Hepatocyte (in vitro differentiated cells): ENCODE measurements at regions not wholly inside any gene's neighbourhood (a gene's known extent, or its start where the extent isn't known, plus 50 kb on each side); places are given as distances from the start of the nearest gene placed in this dataset.

Experiments
- DNase-seq: peaks from one replicate; pipeline ENCODE4 v3.0.0-alpha.2; 2016; ENCODE audit warnings: low spot score
- H2AFZ ChIP-seq: fragments of 200-600 bp; sonication (generic); 2 replicates; pipeline ENCODE4 v1.6.0; 2016; ENCODE audit warnings: antibody characterized with exemption, mild to moderate bottlenecking
- H3K27ac ChIP-seq: fragments of 200-600 bp; sonication (generic); 2 replicates; pipeline ENCODE4 v1.5.1; 2016; ENCODE audit warnings: mild to moderate bottlenecking
- H3K27me3 ChIP-seq: fragments of 200-600 bp; sonication (generic); 2 replicates; pipeline ENCODE4 v1.6.1; 2016
- H3K36me3 ChIP-seq: fragments of 200-600 bp; sonication (generic); replicated peaks from 2 replicates; pipeline ENCODE4 v1.5.1; 2016; ENCODE audit warnings: low read depth; ENCODE audit not compliant: insufficient read depth
- H3K4me1 ChIP-seq: fragments of 200-600 bp; sonication (generic); 2 replicates; pipeline ENCODE4 v1.5.1; 2016; ENCODE audit warnings: mild to moderate bottlenecking, moderate library complexity; ENCODE audit not compliant: insufficient read depth
- H3K4me2 ChIP-seq: fragments of 200-600 bp; sonication (generic); 2 replicates; pipeline ENCODE4 v1.6.0; 2016
- H3K4me3 ChIP-seq: fragments of 200-600 bp; sonication (generic); 2 replicates; pipeline ENCODE4 v1.5.1; 2016; ENCODE audit warnings: mild to moderate bottlenecking
- H3K79me2 ChIP-seq: fragments of 200-600 bp; sonication (generic); 2 replicates; pipeline ENCODE4 v1.6.0; 2017; ENCODE audit warnings: mild to moderate bottlenecking
- H3K9me2 ChIP-seq: fragments of 200-600 bp; sonication (generic); replicated peaks from 2 replicates; pipeline ENCODE4 v1.6.0; 2017; ENCODE audit warnings: mild to moderate bottlenecking; ENCODE audit not compliant: insufficient read depth
- H3K9me3 ChIP-seq: fragments of 200-600 bp; sonication (generic); 2 replicates; pipeline ENCODE4 v1.5.1; 2016; ENCODE audit warnings: low read depth, mild to moderate bottlenecking
- H4K20me1 ChIP-seq: fragments of 200-600 bp; sonication (generic); 2 replicates; pipeline ENCODE4 v1.6.0; 2016; ENCODE audit warnings: mild to moderate bottlenecking; ENCODE audit not compliant: insufficient read depth, poor library complexity, severe bottlenecking
- EZH2 ChIP-seq: fragments of 200-600 bp; sonication (generic); IDR thresholded peaks from 2 replicates; pipeline ENCODE4 v1.6.1; 2016; ENCODE audit warnings: antibody characterized with exemption, mild to moderate bottlenecking, borderline replicate concordance
- EZH2phosphoT487 ChIP-seq: fragments of 200-600 bp; sonication (generic); IDR thresholded peaks from one replicate; pipeline ENCODE4 v1.6.1; 2018; ENCODE audit warnings: antibody characterized with exemption, mild to moderate bottlenecking, low read depth, moderate library complexity; ENCODE audit not compliant: unreplicated experiment, severe bottlenecking
- WGBS: methylation state at CpG from one replicate; pipeline ENCODE4 v1.1.6; 2016; ENCODE audit warnings: low lambda C conversion rate; ENCODE audit errors: missing lambda C conversion rate; 5-methylcytosine and 5-hydroxymethylcytosine counted together
- TF ChIP-seq, protein P1 (sequence below): fragments of 200-600 bp; sonication (generic); IDR thresholded peaks from 2 replicates; pipeline ENCODE4 v1.5.1; 2016; ENCODE audit warnings: antibody characterized with exemption, mild to moderate bottlenecking; ENCODE audit not compliant: poor library complexity

DNA sequence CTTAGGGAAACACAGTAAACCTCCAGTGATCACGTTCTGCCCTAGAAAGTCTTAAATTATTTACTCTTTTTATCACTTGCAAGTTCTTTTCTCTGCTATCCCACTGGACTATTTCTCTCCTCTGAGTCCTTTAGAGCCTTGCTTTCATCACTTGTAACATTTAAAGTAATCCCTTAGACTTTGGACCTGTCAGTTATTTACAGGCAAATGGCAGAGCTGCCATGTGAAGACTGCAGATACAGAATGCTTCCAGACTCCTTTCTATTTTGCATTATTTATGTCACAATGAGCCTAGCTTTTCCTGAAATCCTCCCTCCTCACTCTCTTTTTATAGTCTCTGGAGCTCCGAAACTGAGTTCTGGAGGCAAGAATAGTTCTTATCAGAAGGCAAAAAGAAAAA is 325.6 kb upstream of the TRIB2 start:
- no peak overlapping the region for H3K4me3 ChIP-seq
- DNase-seq: peak; percentile 23
- H3K4me2 ChIP-seq: peak overlapping the region; percentile 33
- H3K79me2 ChIP-seq: no peaks in the 10 kb centered on the region
- no peak overlapping the region for H2AFZ ChIP-seq
- no peak for TF ChIP-seq EZH2phosphoT487
- TF ChIP-seq, protein P1, sequence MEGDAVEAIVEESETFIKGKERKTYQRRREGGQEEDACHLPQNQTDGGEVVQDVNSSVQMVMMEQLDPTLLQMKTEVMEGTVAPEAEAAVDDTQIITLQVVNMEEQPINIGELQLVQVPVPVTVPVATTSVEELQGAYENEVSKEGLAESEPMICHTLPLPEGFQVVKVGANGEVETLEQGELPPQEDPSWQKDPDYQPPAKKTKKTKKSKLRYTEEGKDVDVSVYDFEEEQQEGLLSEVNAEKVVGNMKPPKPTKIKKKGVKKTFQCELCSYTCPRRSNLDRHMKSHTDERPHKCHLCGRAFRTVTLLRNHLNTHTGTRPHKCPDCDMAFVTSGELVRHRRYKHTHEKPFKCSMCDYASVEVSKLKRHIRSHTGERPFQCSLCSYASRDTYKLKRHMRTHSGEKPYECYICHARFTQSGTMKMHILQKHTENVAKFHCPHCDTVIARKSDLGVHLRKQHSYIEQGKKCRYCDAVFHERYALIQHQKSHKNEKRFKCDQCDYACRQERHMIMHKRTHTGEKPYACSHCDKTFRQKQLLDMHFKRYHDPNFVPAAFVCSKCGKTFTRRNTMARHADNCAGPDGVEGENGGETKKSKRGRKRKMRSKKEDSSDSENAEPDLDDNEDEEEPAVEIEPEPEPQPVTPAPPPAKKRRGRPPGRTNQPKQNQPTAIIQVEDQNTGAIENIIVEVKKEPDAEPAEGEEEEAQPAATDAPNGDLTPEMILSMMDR: no peak
- H3K27ac ChIP-seq: peak overlapping the region; percentile 6
- no peaks in the 10 kb centered on the region for H3K27me3 ChIP-seq
- H3K36me3 ChIP-seq: no peaks in the 10 kb centered on the region
- WGBS: 29% methylated on average over 2 of the region's 2 CpGs
- no peaks in the 10 kb centered on the region for H4K20me1 ChIP-seq
- peaks cover 4% of the 10 kb centered on the region for H3K4me1 ChIP-seq
- H3K9me2 ChIP-seq: no peaks in the 10 kb centered on the region
- H3K9me3 ChIP-seq: no peaks in the 10 kb centered on the region

GRCh38 chr2:12396699-12397098 is 320.0 kb upstream of the TRIB2 start:
- no peaks in the 10 kb centered on the region for H3K79me2 ChIP-seq
- H2AFZ ChIP-seq: no peak overlapping the region
- no peaks in the 10 kb centered on the region for H3K36me3 ChIP-seq
- H3K9me3 ChIP-seq: no peaks in the 10 kb centered on the region
- H3K27ac ChIP-seq: peak overlapping the region; percentile 45
- TF ChIP-seq, protein P1: no peak
- TF ChIP-seq EZH2phosphoT487: no peak
- no peak for TF ChIP-seq EZH2
- WGBS: 82% methylated on average over 6 of the region's 6 CpGs
- no peak overlapping the region for H3K4me2 ChIP-seq
- no peaks in the 10 kb centered on the region for H3K27me3 ChIP-seq
- no peaks in the 10 kb centered on the region for H4K20me1 ChIP-seq
- no peaks in the 10 kb centered on the region for H3K9me2 ChIP-seq
- no peaks in the 10 kb centered on the region for H3K4me1 ChIP-seq
- no peak overlapping the region for H3K4me3 ChIP-seq
- DNase-seq: no peak

DNA sequence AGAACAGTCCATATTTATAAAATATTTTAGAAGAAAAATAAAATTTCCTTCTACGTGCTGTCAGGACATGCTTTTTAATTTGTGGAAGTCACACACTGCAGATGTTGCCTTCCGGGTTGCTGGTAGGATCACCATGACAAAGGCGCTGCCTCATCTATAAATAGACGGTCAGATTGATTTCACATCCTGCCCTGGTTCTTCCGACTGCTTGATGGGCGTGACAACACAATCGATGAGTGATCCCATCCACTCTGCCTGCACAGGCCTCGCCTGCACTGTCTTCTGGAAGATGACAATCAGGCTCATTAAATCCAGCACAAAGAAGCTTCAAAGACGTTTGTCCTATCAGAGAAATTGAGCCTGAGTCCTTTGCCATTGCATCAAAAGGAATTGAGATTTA is 318.9 kb upstream of the TRIB2 start:
- no peak overlapping the region for H2AFZ ChIP-seq
- WGBS: 64% methylated on average over 9 of the region's 9 CpGs

More for the DNA sequence above, 318.9 kb upstream of the TRIB2 start:
- Histone ChIP-seq H3K4me3 (no peak overlapping the region), H4K20me1 (no peaks in the 10 kb centered on the region), H3K4me2 (no peak overlapping the region), H3K9me3 (no peaks in the 10 kb centered on the region), H3K79me2 (no peaks in the 10 kb centered on the region), H3K4me1 (no peaks in the 10 kb centered on the region), H3K9me2 (no peaks in the 10 kb centered on the region), H3K27me3 (no peaks in the 10 kb centered on the region), H3K36me3 (no peaks in the 10 kb centered on the region), H3K27ac (no peak overlapping the region)
- DNase-seq: no peak
- TF ChIP-seq EZH2phosphoT487 (no peak), EZH2 (no peak)
- TF ChIP-seq, protein P1: no peak
